ENCODE measurements at regions not wholly inside any gene's neighbourhood (a gene's known extent, or its start where the extent isn't known, plus 50 kb on each side); places are given as distances from the start of the nearest gene placed in this dataset.

- TF ChIP-seq HMG20A (CRISPR knock-in tag; conservative IDR thresholded peaks at IDR 0.05) (no peak), CREB1 (IDR thresholded peaks at IDR 0.05) (no peak), CREB1 (CRISPR knock-in tag; IDR thresholded peaks at IDR 0.05) (no peak), RHOXF2B (CRISPR knock-in tag; conservative IDR thresholded peaks at IDR 0.05) (no peak), ZC3H4 (CRISPR knock-in tag; IDR thresholded peaks at IDR 0.05; ENCODE audit: borderline replicate concordance) (no peak), EZH2 (IDR thresholded peaks at IDR 0.05; ENCODE audit: borderline replicate concordance, low read depth, low read length) (no peak), ZNF584 (CRISPR knock-in tag; IDR thresholded peaks at IDR 0.05; ENCODE audit: low read depth) (no peak), CTCF (IDR thresholded peaks at IDR 0.05 in 2 of 3, conservative IDR thresholded peaks at IDR 0.05 in 1 of 3; ENCODE audit: insufficient read depth in 2 of 3, low read depth in 1 of 3, low read length in 3 of 3) (no peak), CBFB (CRISPR knock-in tag; IDR thresholded peaks at IDR 0.05) (no peak), MAX (CRISPR knock-in tag; IDR thresholded peaks at IDR 0.05) (no peak)
These were observed 51.6 kb upstream of the RASGEF1A start for GRCh38 chr10:43318456-43318855.
